ENCODE measurements at regions not wholly inside any gene's neighbourhood (a gene's known extent, or its start where the extent isn't known, plus 50 kb on each side); places are given as distances from the start of the nearest gene placed in this dataset.

DNA sequence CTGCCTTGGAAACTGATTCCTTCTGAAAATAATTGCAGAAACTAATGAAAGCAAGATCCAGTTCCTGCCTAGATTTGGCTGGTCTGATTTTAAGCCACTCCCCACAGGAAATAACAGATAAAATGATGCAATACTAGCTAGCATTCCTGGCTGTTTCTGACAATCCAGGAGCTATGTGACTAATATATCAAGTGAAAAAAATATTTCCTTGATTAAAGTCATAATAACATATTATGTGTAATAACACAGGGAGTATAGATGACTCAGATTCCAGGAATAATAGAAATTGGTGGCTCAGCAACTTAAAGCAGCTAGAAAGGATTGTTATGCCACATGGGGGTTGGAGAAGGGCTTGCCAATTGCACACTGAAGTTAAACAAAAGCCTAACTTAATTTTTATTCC is 182.7 kb upstream of the SALL4 start:
- TF ChIP-seq CREB1 (IDR thresholded peaks at IDR 0.05; ENCODE audit: low read depth): no peak
- TF ChIP-seq TAF1 (IDR thresholded peaks at IDR 0.05; ENCODE audit: low read depth): no peak
- no peak for TF ChIP-seq EGR1 (IDR thresholded peaks at IDR 0.05)
- peak; percentile 64; the same call in 1 of the 2 replicates for TF ChIP-seq EP300 (IDR thresholded peaks at IDR 0.05; ENCODE audit: borderline replicate concordance)
- no peak for TF ChIP-seq REST (IDR thresholded peaks at IDR 0.05; ENCODE audit: low read depth)
- TF ChIP-seq MAX (IDR thresholded peaks at IDR 0.05): peak; percentile 19; the same call in 1 of the 2 replicates
- TF ChIP-seq RAD21 (IDR thresholded peaks at IDR 0.05; ENCODE audit: low read depth): no peak
- TF ChIP-seq TEAD4 (IDR thresholded peaks at IDR 0.05): peak; percentile 75
- TF ChIP-seq YY1 (IDR thresholded peaks at IDR 0.05; ENCODE audit: low read depth): no peak

All from Ishikawa (cell line).